ENCODE measurements at regions not wholly inside any gene's neighbourhood (a gene's known extent, or its start where the extent isn't known, plus 50 kb on each side); places are given as distances from the start of the nearest gene placed in this dataset.

- TF ChIP-seq CTCF (conservative IDR thresholded peaks at IDR 0.05) (no peak), EZH2 (IDR thresholded peaks at IDR 0.05; ENCODE audit: low read depth) (no peak)
Measured at GRCh38 chr4:13830449-13830848, 202.9 kb upstream of the BOD1L1 start.
